ENCODE measurements at regions not wholly inside any gene's neighbourhood (a gene's known extent, or its start where the extent isn't known, plus 50 kb on each side); places are given as distances from the start of the nearest gene placed in this dataset.
"Not testable (repeated sequence)": the region's sequence is repeated elsewhere in the genome, so short reads cannot be mapped to it uniquely, and the experiment has no call there.

GRCh38 chrX:112979879-112980278 is 139.2 kb upstream of the AMOT start:
- no peak overlapping the region for H3K4me3 Mint-ChIP-seq
- no peaks in the 10 kb centered on the region for H3K27me3 Mint-ChIP-seq
- H3K27ac Mint-ChIP-seq = no peak overlapping the region
- H3K36me3 Mint-ChIP-seq (ENCODE audit: low read depth) = no peaks in the 10 kb centered on the region
- H3K4me1 Mint-ChIP-seq (ENCODE audit: low read depth) = no peaks in the 10 kb centered on the region
- no peaks in the 10 kb centered on the region for H3K9me3 Mint-ChIP-seq

DNA sequence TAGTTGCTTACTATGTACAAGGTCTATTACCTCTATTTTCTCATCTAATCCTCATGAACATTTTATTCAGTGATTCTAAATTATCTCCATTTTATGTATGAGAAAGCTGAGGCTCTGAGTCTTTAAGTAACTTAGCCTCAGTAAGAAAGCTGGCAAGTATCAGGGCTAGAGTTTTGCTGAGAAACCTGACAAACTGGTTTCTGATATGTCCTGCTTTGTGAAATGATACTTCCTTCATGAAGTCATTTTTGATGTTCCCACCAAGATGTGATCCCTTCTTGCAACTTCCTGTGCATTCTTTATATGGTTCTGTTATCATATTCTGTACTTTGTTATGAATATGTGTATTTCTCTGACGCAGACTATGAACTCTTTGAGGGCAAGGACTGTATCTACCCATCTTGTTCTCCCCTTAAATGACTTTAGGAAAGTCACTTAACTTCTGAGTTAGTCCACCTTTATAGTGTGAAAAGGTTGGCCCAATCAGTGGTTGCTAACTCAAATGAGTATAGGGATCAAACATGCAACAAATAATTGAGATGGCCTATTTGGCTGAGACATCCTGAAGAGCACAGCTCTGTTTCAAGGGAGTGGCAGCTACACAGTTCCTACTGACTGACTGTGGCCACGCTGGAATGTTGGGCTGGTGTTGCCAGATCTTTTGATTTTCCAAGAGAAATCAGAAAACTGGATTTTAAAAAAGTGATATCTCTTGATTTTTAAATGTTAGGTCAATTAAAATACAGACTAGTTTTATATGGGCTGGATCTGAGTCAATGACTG is 127.9 kb upstream of the AMOT start:
- H3K4me3 Mint-ChIP-seq = no peak overlapping the region
- no peaks in the 10 kb centered on the region for H3K36me3 Mint-ChIP-seq (ENCODE audit: low read depth)
- no peaks in the 10 kb centered on the region for H3K4me1 Mint-ChIP-seq (ENCODE audit: low read depth)
- H3K27ac Mint-ChIP-seq = no peak overlapping the region
- no peaks in the 10 kb centered on the region for H3K9me3 Mint-ChIP-seq
- H3K27me3 Mint-ChIP-seq = no peaks in the 10 kb centered on the region

GRCh38 chrX:112967903-112968302 is 127.3 kb upstream of the AMOT start:
- no peaks in the 10 kb centered on the region for H3K36me3 Mint-ChIP-seq (ENCODE audit: low read depth)
- H3K4me3 Mint-ChIP-seq = no peak overlapping the region
- H3K27me3 Mint-ChIP-seq = no peaks in the 10 kb centered on the region
- no peaks in the 10 kb centered on the region for H3K9me3 Mint-ChIP-seq
- no peak overlapping the region for H3K27ac Mint-ChIP-seq
- no peaks in the 10 kb centered on the region for H3K4me1 Mint-ChIP-seq (ENCODE audit: low read depth)

DNA sequence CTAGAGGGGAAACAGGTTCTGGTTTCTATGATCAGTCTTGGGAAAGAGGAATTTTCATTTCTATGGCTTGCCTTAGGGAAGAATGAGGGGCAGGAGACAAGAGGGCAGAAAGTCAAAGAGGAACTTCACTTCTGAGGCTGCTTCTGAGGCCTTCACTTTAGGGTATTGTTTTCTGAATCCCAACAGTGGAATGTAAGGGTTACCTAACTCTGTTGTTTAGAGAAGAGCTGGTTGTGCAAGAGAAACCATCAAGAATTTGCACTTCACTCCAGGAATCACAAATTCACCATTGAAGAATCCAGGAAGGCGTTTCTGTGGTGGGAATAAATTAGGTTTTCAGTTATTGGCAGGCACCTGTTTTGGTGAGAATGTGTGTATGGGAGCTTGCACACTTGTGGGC is 126.7 kb upstream of the AMOT start:
- Mint-ChIP-seq H3K4me3 (no peak overlapping the region), H3K4me1 (ENCODE audit: low read depth) (no peaks in the 10 kb centered on the region), H3K27me3 (no peaks in the 10 kb centered on the region), H3K9me3 (no peaks in the 10 kb centered on the region), H3K27ac (no peak overlapping the region), H3K36me3 (ENCODE audit: low read depth) (no peaks in the 10 kb centered on the region)

- Mint-ChIP-seq H3K36me3 (ENCODE audit: low read depth) (no peaks in the 10 kb centered on the region), H3K27me3 (no peaks in the 10 kb centered on the region), H3K4me3 (no peak overlapping the region), H3K9me3 (no peaks in the 10 kb centered on the region), H3K27ac (no peak overlapping the region), H3K4me1 (ENCODE audit: low read depth) (no peaks in the 10 kb centered on the region)
Measured at GRCh38 chrX:112961981-112962380, 121.3 kb upstream of the AMOT start.

GRCh38 chrX:112947981-112948615 is 107.5 kb upstream of the AMOT start:
- Mint-ChIP-seq H3K4me3 (no peak overlapping the region), H3K27me3 (peaks cover 5% of the 10 kb centered on the region), H3K36me3 (ENCODE audit: low read depth) (no peaks in the 10 kb centered on the region), H3K27ac (no peak overlapping the region), H3K4me1 (ENCODE audit: low read depth) (no peaks in the 10 kb centered on the region), H3K9me3 (no peaks in the 10 kb centered on the region)

- Mint-ChIP-seq H3K27ac (no peak overlapping the region), H3K36me3 (ENCODE audit: low read depth) (no peaks in the 10 kb centered on the region), H3K9me3 (no peaks in the 10 kb centered on the region), H3K4me3 (no peak overlapping the region), H3K4me1 (ENCODE audit: low read depth) (no peaks in the 10 kb centered on the region), H3K27me3 (peaks cover 5% of the 10 kb centered on the region)
Measured at GRCh38 chrX:112946227-112946626, 105.6 kb upstream of the AMOT start.

DNA sequence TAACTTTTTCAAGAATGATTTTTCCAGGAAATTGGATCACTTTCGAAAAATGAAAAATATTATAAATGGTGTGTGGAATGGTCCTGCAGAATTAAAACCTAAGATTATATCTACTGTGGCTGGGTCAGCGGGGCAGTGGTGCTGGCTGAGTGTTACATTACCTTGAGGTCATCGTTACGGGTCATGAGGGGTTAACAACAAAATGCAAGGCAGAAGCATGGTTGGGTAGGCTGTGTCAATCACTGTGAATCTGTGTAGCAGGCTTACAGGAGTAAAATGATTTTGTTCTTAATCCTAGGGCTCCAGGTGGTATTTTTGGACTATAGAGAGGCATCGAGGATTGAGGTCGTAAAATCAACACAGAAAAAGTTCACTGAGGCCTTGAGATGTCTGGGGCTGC is 105.2 kb upstream of the AMOT start:
- Mint-ChIP-seq H3K27ac (no peak overlapping the region), H3K4me1 (ENCODE audit: low read depth) (no peaks in the 10 kb centered on the region), H3K36me3 (ENCODE audit: low read depth) (no peaks in the 10 kb centered on the region), H3K4me3 (no peak overlapping the region), H3K9me3 (no peaks in the 10 kb centered on the region), H3K27me3 (peaks cover 5% of the 10 kb centered on the region)

DNA sequence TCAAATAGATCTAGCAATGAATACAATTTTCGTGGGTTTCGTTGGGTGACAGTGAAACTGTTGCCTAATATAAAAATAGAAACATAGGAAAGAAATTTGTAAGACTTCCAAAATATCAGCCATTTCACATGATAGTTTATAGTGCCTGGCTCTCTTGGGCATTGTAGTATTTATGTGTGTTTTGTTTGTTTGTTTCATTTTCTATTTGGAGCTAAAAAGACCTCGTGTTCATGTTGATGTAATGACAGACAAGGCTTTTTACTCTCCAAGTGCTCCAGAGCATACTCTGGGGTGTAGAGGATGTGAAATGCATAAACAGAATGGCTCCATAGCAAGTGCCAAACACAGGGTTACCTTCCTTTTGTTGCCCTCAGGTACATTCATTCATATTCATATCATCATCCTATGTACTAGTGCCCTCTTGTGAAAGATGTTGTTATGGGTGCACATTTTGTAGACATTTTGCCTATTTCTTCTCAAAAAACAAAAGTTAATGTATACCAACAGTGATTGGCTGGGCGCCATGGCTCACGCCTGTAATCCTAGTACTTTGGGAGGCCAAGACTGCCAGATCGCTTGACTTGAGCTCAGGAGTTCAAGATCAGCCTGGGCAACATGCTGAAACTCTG is 100.7 kb upstream of the AMOT start:
- Mint-ChIP-seq H3K4me3 (no peak overlapping the region), H3K27ac (no peak overlapping the region), H3K4me1 (ENCODE audit: low read depth) (no peaks in the 10 kb centered on the region), H3K9me3 (no peaks in the 10 kb centered on the region), H3K36me3 (ENCODE audit: low read depth) (no peaks in the 10 kb centered on the region), H3K27me3 (no peaks in the 10 kb centered on the region)

GRCh38 chrX:112935029-112935428 is 94.4 kb upstream of the AMOT start:
- H3K4me1 Mint-ChIP-seq (ENCODE audit: low read depth) = no peaks in the 10 kb centered on the region
- H3K9me3 Mint-ChIP-seq = no peaks in the 10 kb centered on the region
- no peak overlapping the region for H3K27ac Mint-ChIP-seq
- H3K27me3 Mint-ChIP-seq = no peaks in the 10 kb centered on the region
- no peak overlapping the region for H3K4me3 Mint-ChIP-seq
- H3K36me3 Mint-ChIP-seq (ENCODE audit: low read depth) = no peaks in the 10 kb centered on the region

GRCh38 chrX:112931900-112932299 is 91.3 kb upstream of the AMOT start:
- Mint-ChIP-seq H3K27me3 (no peaks in the 10 kb centered on the region), H3K27ac (no peak overlapping the region), H3K4me1 (ENCODE audit: low read depth) (no peaks in the 10 kb centered on the region), H3K36me3 (ENCODE audit: low read depth) (no peaks in the 10 kb centered on the region), H3K9me3 (no peaks in the 10 kb centered on the region), H3K4me3 (no peak overlapping the region)

DNA sequence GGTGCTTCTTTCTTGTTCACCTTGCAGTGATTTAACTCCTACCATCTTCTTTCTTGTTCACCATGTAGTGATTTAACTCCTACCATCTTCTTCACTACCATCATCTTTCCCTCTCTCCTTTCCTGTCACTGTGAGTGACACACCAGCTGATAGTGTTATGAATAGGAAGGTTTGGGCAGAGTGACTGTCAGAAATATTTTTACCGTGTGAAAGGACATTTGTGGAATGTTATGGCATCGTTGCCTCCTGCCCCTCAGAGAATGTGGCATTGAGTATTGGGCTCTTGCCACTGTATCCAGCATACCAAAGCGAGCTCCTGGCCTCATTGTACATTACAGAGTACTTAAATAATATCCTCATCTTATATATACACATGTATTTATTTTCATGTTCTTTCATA is 90.8 kb upstream of the AMOT start:
- Mint-ChIP-seq H3K27me3 (no peaks in the 10 kb centered on the region), H3K36me3 (ENCODE audit: low read depth) (no peaks in the 10 kb centered on the region), H3K27ac (no peak overlapping the region), H3K4me3 (no peak overlapping the region), H3K9me3 (no peaks in the 10 kb centered on the region), H3K4me1 (ENCODE audit: low read depth) (no peaks in the 10 kb centered on the region)

DNA sequence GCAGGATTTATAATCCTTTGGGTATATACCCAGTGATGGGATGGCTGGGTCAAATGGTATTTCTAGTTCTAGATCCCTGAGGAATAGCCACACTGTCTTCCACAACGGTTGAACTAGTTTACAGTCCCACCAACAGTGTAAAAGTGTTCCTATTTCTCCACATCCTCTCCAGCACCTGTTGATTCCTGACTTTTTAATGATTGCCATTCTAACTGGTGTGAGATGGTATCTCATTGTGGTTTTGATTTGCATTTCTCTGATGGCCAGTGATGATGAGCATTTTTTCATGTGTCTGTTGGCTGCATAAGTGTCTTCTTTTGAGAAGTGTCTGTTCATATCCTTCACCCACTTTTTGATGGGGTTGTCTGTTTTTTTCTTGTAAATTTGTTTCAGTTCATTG is 82.8 kb upstream of the AMOT start:
- not testable (repeated sequence) for H3K4me3 Mint-ChIP-seq; H3K9me3 Mint-ChIP-seq; H3K4me1 Mint-ChIP-seq (ENCODE audit: low read depth); H3K27me3 Mint-ChIP-seq; H3K27ac Mint-ChIP-seq; H3K36me3 Mint-ChIP-seq (ENCODE audit: low read depth)

- Mint-ChIP-seq H3K36me3 (ENCODE audit: low read depth) (no peaks in the 10 kb centered on the region), H3K27me3 (peaks cover 3% of the 10 kb centered on the region)
Measured at GRCh38 chrX:112913807-112914206, 73.2 kb upstream of the AMOT start.

DNA sequence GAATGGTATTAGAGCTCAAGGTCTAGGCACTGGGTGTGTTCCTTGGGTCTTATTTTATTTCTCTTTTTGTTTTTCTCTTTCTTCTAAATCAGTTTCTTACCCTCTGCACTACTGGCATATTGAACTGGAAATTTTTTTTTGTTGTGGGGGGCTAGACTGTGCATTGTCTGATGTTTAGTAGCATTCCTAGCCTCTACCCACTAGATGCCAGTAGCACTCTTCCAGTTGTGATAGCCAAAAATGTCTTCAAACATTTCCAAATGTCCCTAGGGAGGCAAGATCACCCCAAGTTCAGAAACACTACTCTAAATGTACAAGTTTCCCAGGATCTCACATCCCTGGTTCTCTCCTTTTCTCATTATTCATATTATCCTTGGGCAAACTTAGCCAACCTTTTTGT is 69.8 kb upstream of the AMOT start:
- no peaks in the 10 kb centered on the region for H3K36me3 Mint-ChIP-seq (ENCODE audit: low read depth)
- no peak overlapping the region for H3K27ac Mint-ChIP-seq
- no peak overlapping the region for H3K4me3 Mint-ChIP-seq
- H3K4me1 Mint-ChIP-seq (ENCODE audit: low read depth) = no peaks in the 10 kb centered on the region
- H3K27me3 Mint-ChIP-seq = peaks cover 3% of the 10 kb centered on the region
- H3K9me3 Mint-ChIP-seq = peaks cover 4% of the 10 kb centered on the region

More at GRCh38 chrX:112913807-112914206, 73.2 kb upstream of the AMOT start:
- H3K9me3 Mint-ChIP-seq = peaks cover 4% of the 10 kb centered on the region
- H3K4me3 Mint-ChIP-seq = no peak overlapping the region
- no peaks in the 10 kb centered on the region for H3K4me1 Mint-ChIP-seq (ENCODE audit: low read depth)
- H3K27ac Mint-ChIP-seq = no peak overlapping the region

All from stimulated activated naive CD8-positive, alpha-beta T cell treated with anti-CD3 and anti-CD28 coated beads, Interleukin-15, Interleukin-2, amounts not matched to agents 100 ng/mL and 50 ng/mL, for 24 hours (primary cell).